Heart right ventricle (tissue), 16 donors: ENCODE measurements at regions not wholly inside any gene's neighbourhood (a gene's known extent, or its start where the extent isn't known, plus 50 kb on each side); places are given as distances from the start of the nearest gene placed in this dataset.
A peak's percentile ranks its signal among the peaks of the same experiment; 100 is the strongest.

Experiments used
- ATAC-seq, 8 donors: fragments of 200-7000 bp; cut with Tn5 transposase; one replicate each; pipeline ENCODE4 v1.9.1; 2020; ENCODE audit warnings: mild to moderate bottlenecking in 8 of 8, moderate library complexity in 8 of 8, moderate number of reproducible peaks in 1 of 8
- DNase-seq, 2 donors: peaks; one replicate each; pipeline ENCODE4 v3.0.0-alpha.2; 2020
- H3K27ac ChIP-seq, 10 donors: fragments of 200-600 bp; sonication (generic) in 2 of 10; one replicate each; pipeline versions ENCODE4 v1.5.0 to v1.8.0; 2020 to 2022; ENCODE audit warnings: mild to moderate bottlenecking in 3 of 10
- H3K27me3 ChIP-seq, 7 donors: fragments of 200-600 bp; one replicate each; pipeline ENCODE4 v1.8.0; 2021 to 2022; ENCODE audit warnings: mild to moderate bottlenecking in 2 of 7
- H3K36me3 ChIP-seq, 9 donors: fragments of 200-600 bp; sonication (generic) in 1 of 9; one replicate each; pipeline versions ENCODE4 v1.5.0 to v1.8.0; 2020 to 2022; ENCODE audit warnings: mild to moderate bottlenecking in 2 of 9
- H3K4me1 ChIP-seq, 9 donors: fragments of 200-600 bp; sonication (generic) in 1 of 9; one replicate each; pipeline versions ENCODE4 v1.5.0 to v1.8.0; 2020 to 2022; ENCODE audit warnings: mild to moderate bottlenecking in 4 of 9
- H3K4me3 ChIP-seq, 10 donors: fragments of 200-600 bp; sonication (generic) in 2 of 10; one replicate each; pipeline versions ENCODE4 v1.5.0 to v1.8.0; 2020 to 2022; ENCODE audit warnings: mild to moderate bottlenecking in 7 of 10, moderate library complexity in 2 of 10
- H3K9me3 ChIP-seq, 11 donors: fragments of 200-600 bp in 10 of 11; sonication (generic) in 2 of 11; one replicate each; pipeline versions ENCODE4 v1.5.0 to v1.8.0; 2013 to 2022; ENCODE audit warnings: mild to moderate bottlenecking in 2 of 11, control low read depth in 1 of 11, moderate library complexity in 1 of 11
- CTCF ChIP-seq, 9 donors: fragments of 200-600 bp; sonication (generic) in 2 of 9; IDR thresholded peaks; one replicate each; pipeline versions ENCODE4 v1.5.0 to v1.8.0; 2021 to 2022; ENCODE audit warnings: antibody characterized with exemption in 9 of 9, mild to moderate bottlenecking in 5 of 9, moderate library complexity in 1 of 9
- WGBS, 2 donors: extraction: QIAGEN DNeasy Blood & Tissue Kit; methylation state at CpG; one replicate each; pipeline ENCODE4 v1.1.7; 2013; ENCODE audit warnings: inconsistent platforms in 1 of 2; 5-methylcytosine and 5-hydroxymethylcytosine counted together
- intact Hi-C, 10 donors: fragments of 100-400 bp; cut with DNase I; formaldehyde crosslinking; loops; one replicate each; pipeline versions ENCODE4 v1.11.1 to v1.14.2; 2022
- donor health status: Arrhythmogenic right ventricular cardiomyopathy.
- donor health status: ischemic (EF 13 %, LVEDD 7.1; RV severe dilation, severe dysfunction).
- donor health status: healthy with polysubstance abuse.
- donor health status: DM: no; HTN: yes; CAD: no.
- donor health status: DM: no; HTN: no; CAD: no.
- donor health status: ischemic (EF 25% LVEDD 6.9; RV normal size, moderate dysfunction).
- donor health status: ischemic (EF 25% LVEDD 5.7; RV mildly dilated, moderate dysfunction).
- donor health status: healthy.
- donor health status: DM: yes; HTN: yes; CAD: no.
- donor health status: Ischemic cardiomyopathy.
- donor health status: ischemic (EF 35%, LVEDD 5.7; RV mildly dilated, moderate dysfunction).
- donor health status: nonischemic (EF 11% LVEDD 7.7; RV severe dilation, severe dysfunction).
- donor health status: DM: yes; HTN: yes; CAD: no.
- donor health status: PGD.
- donor health status: ischemic (EF 29% LVEDD 5.4; RV normal size, mild dysfunction).
- donor health status: nonischemic (EF 23%, LVEDD 6.1; RV moderate dilation, normal function).

GRCh38 chr18:22694954-22695353 lies 238.2 kb upstream of the RBBP8 start:
- ATAC-seq: peak in 5 of 8 donors; percentile 56 to 93 (median 71)
- Histone ChIP-seq H3K4me3 (peak overlapping the region in 1 of 10 donors; percentile 12), H3K36me3 (no peaks in the 10 kb centered on the region), H3K9me3 (no peaks in the 10 kb centered on the region), H3K4me1 (peaks cover 0 to 5% (median 0%) of the 10 kb centered on the region in 9 donors), H3K27ac (peak overlapping the region in 1 of 10 donors; percentile 69), H3K27me3 (no peaks in the 10 kb centered on the region)
- intact Hi-C loops: loop anchor here in 2 of 10 donors (5.0 to 10.0 kb wide), 2 partner anchors 118 to 220 kb away; no protein-coding TSS in a partner anchor
- DNase-seq: peak; percentile 30 to 43
- no peak for TF ChIP-seq CTCF (IDR thresholded peaks at IDR 0.05)
- 63 to 77% methylated on average over 8 of the region's 8 CpGs for WGBS, 2 donors

DNA sequence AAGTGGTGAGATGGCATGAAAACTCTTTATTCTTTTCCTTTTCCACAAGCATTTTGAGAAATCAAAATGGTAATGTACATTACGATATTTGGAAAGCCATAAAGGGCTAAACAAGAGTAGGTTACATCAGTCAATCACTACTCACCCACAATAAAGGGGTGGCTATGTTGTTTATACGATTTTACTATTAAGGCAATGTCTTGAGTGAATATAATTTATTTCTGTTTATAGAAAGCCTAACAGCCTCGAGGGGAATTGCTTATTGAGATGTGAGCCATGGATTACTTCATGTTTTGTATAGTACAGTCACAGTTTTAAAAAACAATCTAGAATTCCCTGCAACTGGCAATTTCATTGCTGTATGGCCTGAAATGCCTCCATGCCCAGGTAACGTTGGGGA lies 237.5 kb upstream of the RBBP8 start:
- intact Hi-C loops: loop anchor here in 2 of 10 donors (5.0 to 10.0 kb wide), 2 partner anchors 118 to 221 kb away; no protein-coding TSS in a partner anchor
- Histone ChIP-seq H3K27ac (peak overlapping the region in 1 of 10 donors; percentile 34), H3K4me1 (peaks cover 0 to 5% (median 0%) of the 10 kb centered on the region in 9 donors), H3K36me3 (no peaks in the 10 kb centered on the region), H3K4me3 (no peak overlapping the region), H3K27me3 (no peaks in the 10 kb centered on the region), H3K9me3 (no peaks in the 10 kb centered on the region)
- WGBS, 2 donors: 79 to 80% methylated on average over 4 of the region's 4 CpGs
- ATAC-seq: no peak
- DNase-seq: no peak
- no peak for TF ChIP-seq CTCF (IDR thresholded peaks at IDR 0.05)

GRCh38 chr18:22697561-22697960 lies 235.6 kb upstream of the RBBP8 start:
- Histone ChIP-seq H3K36me3 (no peaks in the 10 kb centered on the region), H3K4me3 (no peak overlapping the region), H3K27me3 (no peaks in the 10 kb centered on the region), H3K9me3 (no peaks in the 10 kb centered on the region), H3K4me1 (peaks cover 0 to 9% (median 0%) of the 10 kb centered on the region in 9 donors), H3K27ac (no peak overlapping the region)
- intact Hi-C loops: loop anchor here in 2 of 10 donors (5.0 to 10.0 kb wide), 2 partner anchors 120 to 223 kb away; no protein-coding TSS in a partner anchor
- ATAC-seq: no peak
- WGBS, 2 donors: 82 to 91% methylated on average over 3 of the region's 3 CpGs
- no peak for DNase-seq
- TF ChIP-seq CTCF (IDR thresholded peaks at IDR 0.05): no peak

DNA sequence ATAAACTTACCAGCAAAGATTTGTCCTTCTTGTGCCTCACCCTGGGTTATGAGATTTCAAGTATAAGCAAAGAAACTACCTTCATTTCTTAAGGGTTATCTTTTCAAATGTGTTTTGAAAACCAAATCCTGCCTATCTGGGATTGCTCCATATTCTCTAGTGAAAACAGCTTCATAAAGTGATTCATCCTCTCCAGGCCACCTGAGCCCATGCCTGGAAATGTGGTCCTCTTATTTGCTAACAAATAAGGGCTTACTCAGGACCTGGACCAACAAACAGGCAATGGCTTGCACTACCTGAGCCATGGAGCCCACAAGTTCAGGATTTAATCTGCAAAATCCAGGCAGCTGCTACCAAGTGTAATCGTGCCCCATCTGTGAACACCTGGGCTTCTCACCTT lies 234.4 kb upstream of the RBBP8 start:
- Histone ChIP-seq H3K27me3 (no peaks in the 10 kb centered on the region), H3K9me3 (no peaks in the 10 kb centered on the region), H3K27ac (no peak overlapping the region), H3K4me3 (no peak overlapping the region), H3K4me1 (peaks cover 0 to 9% (median 0%) of the 10 kb centered on the region in 9 donors), H3K36me3 (no peaks in the 10 kb centered on the region)
- TF ChIP-seq CTCF (IDR thresholded peaks at IDR 0.05): no peak
- intact Hi-C loops: loop anchor here in 2 of 10 donors (5.0 to 10.0 kb wide), 2 partner anchors 121 to 224 kb away; no protein-coding TSS in a partner anchor
- no peak for DNase-seq
- 81 to 93% methylated on average over 1 of the region's 1 CpG for WGBS, 2 donors
- no peak for ATAC-seq
